T-helper 2 cell treated with Interferon-gamma antibody and Interleukin-4, amounts not matched to agents 100 ng/mL and 5 ng/mL, for 36 hours (primary cell): ENCODE measurements at regions not wholly inside any gene's neighbourhood (a gene's known extent, or its start where the extent isn't known, plus 50 kb on each side); places are given as distances from the start of the nearest gene placed in this dataset.

Source experiments
- intact Hi-C: fragments of 100-400 bp; cut with micrococcal nuclease; formaldehyde crosslinking; loops from one replicate; pipeline ENCODE4 v1.15.1; 2023

GRCh38 chr3:117447419-117447818, 737.8 kb downstream of the TUSC7 start:
- intact Hi-C loops: no loop called here

- intact Hi-C loops: no loop called here
Observed at GRCh38 chr3:117450026-117450425, 740.4 kb downstream of the TUSC7 start.

DNA sequence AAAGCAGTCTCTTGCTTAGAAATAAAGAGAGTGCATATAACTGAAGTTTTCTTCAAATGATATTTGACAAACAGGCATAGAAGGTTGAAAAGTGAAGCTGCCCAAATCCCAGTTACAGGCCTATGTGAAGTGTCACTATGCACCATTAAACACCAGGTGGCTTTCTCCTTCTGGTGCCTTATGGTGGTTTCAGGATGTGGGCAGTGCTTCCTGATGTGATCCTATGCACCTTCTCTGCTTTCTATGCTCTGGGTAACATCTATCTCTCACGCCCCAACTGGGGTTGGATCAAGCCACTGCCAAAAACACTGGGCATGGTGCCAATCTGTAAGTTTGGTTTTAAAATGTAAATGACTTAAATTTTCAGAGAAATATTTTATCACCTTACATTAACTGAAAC, 744.7 kb downstream of the TUSC7 start:
- intact Hi-C loops: no loop called here

DNA sequence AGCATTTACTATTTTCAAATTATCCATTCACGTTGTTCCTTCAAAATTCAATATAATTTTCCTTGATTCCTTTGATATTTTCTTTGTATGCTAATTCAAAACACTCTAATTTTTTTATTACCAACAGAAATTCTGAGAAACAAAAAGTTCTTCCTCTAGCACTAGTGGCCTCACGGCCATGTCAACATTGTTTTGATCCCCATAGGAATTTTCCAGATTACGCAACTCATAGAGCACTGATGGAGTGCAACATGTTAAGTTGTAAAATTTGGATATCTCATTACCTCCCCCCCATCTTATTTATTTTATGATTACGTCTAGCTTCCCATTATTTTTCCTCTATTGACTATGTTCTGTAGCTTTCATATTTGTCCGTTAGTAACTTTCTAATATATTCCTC, 745.3 kb downstream of the TUSC7 start:
- intact Hi-C loops: no loop called here

DNA sequence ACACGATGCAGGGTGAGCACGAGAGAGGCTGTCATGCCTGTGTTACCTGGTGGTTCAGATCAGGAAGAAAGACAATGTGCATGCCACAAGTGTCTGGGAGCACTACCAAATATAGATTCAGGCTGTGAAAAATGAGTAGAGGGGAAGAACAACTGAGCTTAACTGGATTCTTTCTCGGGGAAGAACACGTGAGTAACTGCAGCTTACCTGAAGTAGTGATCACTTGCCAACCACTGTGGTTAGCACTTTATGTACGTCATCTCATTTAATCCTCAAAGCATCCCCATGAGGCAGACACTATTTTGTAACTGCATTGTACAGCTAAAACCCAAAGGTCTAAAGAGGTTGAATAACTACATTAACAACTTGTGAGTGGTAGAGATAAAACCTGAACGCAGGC, 746.2 kb downstream of the TUSC7 start:
- intact Hi-C loops: no loop called here

DNA sequence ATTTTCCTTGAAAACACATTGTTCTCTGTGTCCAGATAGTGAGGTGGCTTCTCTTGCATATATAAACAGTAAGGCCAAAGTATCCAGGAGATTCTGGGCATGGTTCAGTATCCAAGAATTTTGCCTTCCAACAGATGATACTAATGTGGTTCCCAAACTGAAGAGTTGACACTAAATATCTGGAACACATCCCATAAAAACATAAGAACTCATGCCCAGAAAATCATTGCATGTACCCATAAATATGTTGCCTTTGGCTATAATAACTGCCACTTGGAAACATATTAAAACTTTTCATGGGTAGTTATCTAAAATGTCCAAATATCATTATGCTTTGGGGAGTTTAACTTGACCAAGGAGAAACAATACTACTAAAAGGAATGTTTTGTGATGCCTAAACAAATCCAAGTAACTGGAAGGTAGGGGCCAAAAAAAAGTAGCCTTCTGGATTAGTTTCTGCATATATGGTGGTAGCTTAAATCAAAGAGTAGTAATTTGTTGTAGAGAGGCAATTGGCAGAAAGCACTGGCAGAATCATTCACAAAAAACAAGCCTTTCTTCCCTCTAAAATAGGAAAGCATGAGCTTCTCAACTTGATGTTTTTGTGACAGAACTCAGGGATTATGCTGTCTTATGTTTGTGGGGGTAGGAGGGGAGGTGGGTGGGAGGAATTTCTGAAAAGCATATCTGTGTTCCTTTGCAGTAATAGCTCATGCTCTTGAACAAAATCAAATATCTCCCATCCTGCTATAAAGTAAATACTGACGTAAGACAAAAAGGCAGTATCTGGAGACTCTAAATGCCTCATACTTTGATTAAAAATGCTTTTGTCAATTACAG, 753.9 kb downstream of the TUSC7 start:
- intact Hi-C loops: no loop called here

DNA sequence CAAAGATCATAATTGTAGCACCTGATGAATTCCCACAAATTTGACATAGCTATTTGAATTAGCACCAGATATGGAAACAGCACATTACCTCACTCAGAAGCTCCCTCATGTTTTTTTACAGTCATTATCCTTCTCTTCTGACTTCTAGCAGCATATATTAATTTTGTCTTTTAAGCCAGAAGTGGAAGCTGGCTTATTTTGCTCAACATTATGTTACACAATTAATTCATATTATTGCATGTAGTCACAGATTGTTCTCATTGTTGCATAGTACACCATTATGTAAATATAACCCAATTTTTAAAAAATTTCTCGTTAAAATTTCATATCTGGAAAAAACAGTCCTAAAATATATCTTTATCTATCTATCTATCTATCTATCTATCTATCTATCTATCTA, 762.3 kb downstream of the TUSC7 start:
- intact Hi-C loops: no loop called here

GRCh38 chr3:117473981-117474538, 764.5 kb downstream of the TUSC7 start:
- intact Hi-C loops: no loop called here

DNA sequence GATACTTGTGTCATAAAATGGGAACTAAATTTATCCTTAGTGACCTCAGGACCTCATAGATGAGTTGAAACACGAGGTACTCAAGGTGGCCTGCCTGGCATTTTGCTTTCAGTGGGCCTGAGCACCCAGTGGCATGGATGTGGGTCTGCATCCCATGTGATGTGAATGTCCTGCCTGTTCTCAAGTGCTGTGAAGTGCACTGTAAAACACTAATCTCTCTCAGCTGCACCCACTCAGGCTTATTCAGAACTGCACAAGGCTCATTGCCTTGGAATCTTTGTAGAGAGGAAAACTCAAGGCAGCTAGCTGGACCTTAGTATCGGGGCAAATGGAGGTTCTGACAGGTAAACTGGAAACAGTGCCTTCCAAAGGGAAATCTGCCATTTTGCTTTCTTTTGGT, 767.0 kb downstream of the TUSC7 start:
- intact Hi-C loops: no loop called here

GRCh38 chr3:117477214-117477755, 767.7 kb downstream of the TUSC7 start:
- intact Hi-C loops: no loop called here

DNA sequence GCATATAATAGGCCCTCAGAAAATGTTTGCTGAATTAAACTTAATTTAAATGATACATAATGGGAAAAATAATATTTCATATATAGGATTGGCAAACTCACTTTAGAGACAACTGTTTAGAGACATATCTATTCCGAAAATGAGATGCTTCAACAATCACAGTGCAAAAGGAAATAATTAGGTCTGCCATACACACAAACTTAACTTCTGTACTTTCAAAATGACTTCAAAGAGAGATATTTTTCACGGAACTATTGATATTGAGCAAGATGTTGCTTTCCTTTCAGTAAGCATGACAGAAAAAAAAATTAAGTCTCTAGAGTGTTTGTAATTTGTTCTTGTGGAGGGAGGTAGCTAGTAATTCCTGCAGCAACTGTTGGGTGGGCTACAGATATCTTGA, 769.5 kb downstream of the TUSC7 start:
- intact Hi-C loops: no loop called here

DNA sequence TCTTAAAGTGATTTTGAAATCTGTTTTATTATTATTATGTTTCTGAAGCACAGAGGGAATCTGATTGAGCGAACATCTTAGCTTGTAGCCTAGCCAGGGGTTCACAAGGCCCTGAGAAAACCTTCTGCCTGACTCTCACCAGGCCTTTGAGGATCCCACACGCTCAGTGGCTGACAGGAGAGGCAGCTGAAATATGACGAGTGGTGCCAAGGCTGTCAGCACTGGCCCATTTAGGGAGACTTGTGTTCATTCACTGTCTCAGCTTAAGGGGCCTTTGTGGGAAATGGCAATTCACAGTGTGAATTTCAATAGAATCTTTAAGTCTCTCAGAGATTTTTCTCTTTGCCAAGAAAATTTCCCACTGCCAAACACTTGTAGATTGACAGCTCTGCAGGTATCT, 770.9 kb downstream of the TUSC7 start:
- intact Hi-C loops: no loop called here

DNA sequence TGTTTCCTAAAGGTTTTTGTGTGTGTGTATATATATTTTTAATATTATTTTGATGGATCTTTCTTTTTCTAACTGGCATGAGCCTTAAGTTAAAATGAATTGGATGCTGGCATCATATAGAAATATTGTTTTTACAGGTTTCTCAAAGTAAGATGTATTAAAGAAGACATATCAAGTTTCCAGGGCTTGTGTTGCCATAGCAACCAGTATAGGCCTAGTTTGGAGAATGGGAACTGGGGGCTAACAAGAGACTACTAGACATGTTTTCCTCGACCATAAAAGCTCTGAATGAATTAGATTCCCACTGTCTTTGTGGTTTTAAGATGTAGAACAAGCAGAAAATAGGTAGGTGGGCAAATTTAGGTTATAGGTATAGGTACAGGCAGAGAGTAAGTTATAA, 771.4 kb downstream of the TUSC7 start:
- intact Hi-C loops: no loop called here

DNA sequence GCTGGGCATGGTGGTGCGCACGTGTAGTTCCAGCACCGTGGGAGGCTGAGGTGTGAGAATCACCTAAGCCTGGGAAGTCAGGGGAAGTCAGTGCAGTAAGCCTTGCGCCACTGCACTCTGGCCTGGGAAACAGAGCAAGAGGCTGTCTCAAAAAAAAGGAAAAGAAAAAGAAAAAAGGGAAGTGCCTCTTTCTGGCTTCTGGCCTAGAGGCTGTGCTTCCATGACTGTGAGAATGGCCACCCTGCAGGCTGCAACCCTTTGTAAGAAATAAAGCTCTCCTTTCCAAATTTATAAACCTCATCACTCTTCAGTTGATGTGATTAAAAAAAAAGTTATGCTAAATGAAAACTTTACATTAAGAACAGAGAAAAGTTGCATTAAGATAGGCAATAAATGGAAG, 774.3 kb downstream of the TUSC7 start:
- intact Hi-C loops: no loop called here

GRCh38 chr3:117485841-117486240, 776.3 kb downstream of the TUSC7 start:
- intact Hi-C loops: no loop called here

DNA sequence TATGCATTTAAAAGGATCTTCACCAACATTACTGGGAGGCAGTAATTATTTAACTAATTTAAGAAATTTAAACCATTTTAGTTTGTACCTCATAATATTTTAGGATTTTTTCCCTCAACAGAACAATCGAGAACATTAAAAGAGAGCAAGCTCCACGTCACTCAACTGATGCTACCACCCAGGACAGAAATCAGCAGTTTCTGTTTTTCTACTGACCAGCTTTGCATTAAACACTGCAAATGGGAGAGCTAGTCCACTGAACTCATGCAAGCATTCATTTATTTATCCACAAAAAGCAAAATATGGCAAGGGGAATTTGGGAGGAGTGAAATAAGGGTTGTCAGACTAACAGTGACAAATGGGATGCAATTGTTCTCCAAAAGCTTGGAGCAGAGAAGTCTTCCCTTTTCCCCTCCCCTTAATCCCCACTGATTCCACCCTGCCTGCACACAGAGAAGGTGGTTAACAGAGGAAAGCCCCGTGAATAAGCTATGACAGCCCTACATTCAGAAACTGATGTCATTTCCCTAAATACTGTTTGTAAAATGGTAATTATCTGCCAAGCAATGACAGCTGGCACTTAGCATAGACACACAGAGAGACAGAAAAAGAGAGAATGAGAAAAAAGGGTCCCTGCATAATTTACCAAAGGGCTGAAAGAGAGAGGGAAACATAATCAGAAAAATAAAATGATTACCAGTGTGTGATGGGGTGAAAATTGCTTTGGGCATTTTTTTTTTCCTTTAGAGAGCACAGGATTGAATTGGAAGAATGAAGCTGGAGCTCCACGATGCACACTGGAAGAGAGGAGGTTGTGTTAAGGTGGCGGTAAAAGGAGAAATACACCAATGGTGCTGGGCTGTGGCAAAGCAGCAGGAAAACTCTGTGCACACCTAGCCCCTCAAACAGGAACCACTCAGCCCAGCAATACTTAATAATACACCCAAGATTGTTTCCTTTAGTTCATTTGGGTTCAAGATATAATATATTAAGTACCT, 777.4 kb downstream of the TUSC7 start:
- intact Hi-C loops: no loop called here

DNA sequence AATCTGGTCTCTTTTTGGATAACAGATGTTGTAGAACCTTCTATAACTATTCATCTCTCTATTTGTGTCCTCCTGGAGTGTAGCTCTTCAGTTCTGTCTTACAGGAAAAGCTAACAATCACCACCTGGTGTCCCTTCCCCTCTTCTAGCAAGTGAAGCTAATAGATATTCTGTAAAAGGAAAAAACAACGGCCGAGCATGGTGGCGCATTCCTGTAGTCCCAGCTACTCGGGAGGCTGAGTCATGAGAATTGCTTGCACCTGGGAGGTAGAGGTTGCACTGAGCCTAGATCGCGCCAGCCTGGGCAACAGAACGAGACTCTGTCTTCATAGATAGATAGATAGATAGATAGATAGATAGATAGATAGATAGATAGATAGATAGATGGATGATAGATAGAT, 779.4 kb downstream of the TUSC7 start:
- intact Hi-C loops: no loop called here

DNA sequence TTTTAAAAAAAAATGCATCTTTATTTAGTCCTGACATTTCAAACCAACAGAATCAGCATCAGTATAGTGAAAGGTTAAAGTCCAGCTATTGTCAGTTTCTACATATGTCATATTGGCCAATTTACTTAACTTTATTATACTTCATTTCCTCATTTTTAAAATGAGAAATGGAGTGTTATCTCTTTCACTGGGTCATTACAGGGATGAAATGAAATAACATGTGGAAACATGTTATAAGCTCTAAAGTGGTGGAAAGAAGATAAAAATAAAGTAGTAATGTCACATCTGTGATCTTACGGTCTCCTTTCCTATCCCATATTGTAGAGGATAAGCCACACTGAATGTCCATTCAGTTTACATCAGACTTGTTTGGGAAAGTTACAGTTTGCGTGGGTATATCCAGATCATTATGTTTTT, 780.1 kb downstream of the TUSC7 start:
- intact Hi-C loops: no loop called here

GRCh38 chr3:117490716-117491115, 781.1 kb downstream of the TUSC7 start:
- intact Hi-C loops: no loop called here

- intact Hi-C loops: no loop called here
Observed at GRCh38 chr3:117495620-117496019, 786.0 kb downstream of the TUSC7 start.

- intact Hi-C loops: no loop called here
Observed at GRCh38 chr3:117499189-117499870, 789.8 kb downstream of the TUSC7 start.
